ENCODE measurements at regions not wholly inside any gene's neighbourhood (a gene's known extent, or its start where the extent isn't known, plus 50 kb on each side); places are given as distances from the start of the nearest gene placed in this dataset.

GRCh38 chr14:39843881-39844280 is 411.6 kb upstream of the FBXO33 start:
- intact Hi-C loops (cut with micrococcal nuclease): no loop called here
- ChIA-PET CTCF (no interaction called here), POLR2A (ENCODE audit: unreplicated experiment) (no interaction called here)
- no peak overlapping the region for H3K4me3 ChIP-seq (ENCODE audit: low read length)
- H3K36me3 ChIP-seq (ENCODE audit: low read depth, low read length): no peaks in the 10 kb centered on the region
- no peak overlapping the region for H3K27ac ChIP-seq (ENCODE audit: low read length)
- no peaks in the 10 kb centered on the region for H3K9me2 ChIP-seq (replicated peaks; ENCODE audit: low read length)
- no peaks in the 10 kb centered on the region for H3F3A ChIP-seq (ENCODE audit: low read length, unreplicated experiment)
- no peak overlapping the region for H3K9ac ChIP-seq (ENCODE audit: low read length)
- H3K9me3 ChIP-seq (ENCODE audit: low read length): no peaks in the 10 kb centered on the region
- DNase-seq (no peak), ATAC-seq (no peak)
- H3K79me2 ChIP-seq (ENCODE audit: low read length): no peaks in the 10 kb centered on the region
- no peaks in the 10 kb centered on the region for H3K4me1 ChIP-seq (ENCODE audit: insufficient read depth, low read length)
- no peak overlapping the region for H3K4me2 ChIP-seq (ENCODE audit: low read length)
- H2AFZ ChIP-seq (ENCODE audit: low read length): no peak overlapping the region
- BruUV-seq (replicated peaks): no TSS peak
- TF ChIP-seq EZH2 (IDR thresholded peaks at IDR 0.05; ENCODE audit: low read length, unreplicated experiment) (no peak), CTCF (conservative IDR thresholded peaks at IDR 0.05; ENCODE audit: low read depth, low read length) (no peak), EZH2phosphoT487 (IDR thresholded peaks at IDR 0.05; ENCODE audit: borderline replicate concordance, low read length) (no peak)
- H3K27me3 ChIP-seq (ENCODE audit: low read length): no peaks in the 10 kb centered on the region
- no peaks in the 10 kb centered on the region for H4K20me1 ChIP-seq (ENCODE audit: low read length)

GRCh38 chr14:39841088-39841487 is 408.9 kb upstream of the FBXO33 start:
- Histone ChIP-seq H4K20me1 (ENCODE audit: low read length) (no peaks in the 10 kb centered on the region), H3K9ac (ENCODE audit: low read length) (no peak overlapping the region), H3K4me1 (ENCODE audit: insufficient read depth, low read length) (no peaks in the 10 kb centered on the region), H2AFZ (ENCODE audit: low read length) (no peak overlapping the region), H3K4me2 (ENCODE audit: low read length) (no peak overlapping the region), H3F3A (ENCODE audit: low read length, unreplicated experiment) (no peaks in the 10 kb centered on the region), H3K27ac (ENCODE audit: low read length) (no peak overlapping the region), H3K9me3 (ENCODE audit: low read length) (no peaks in the 10 kb centered on the region), H3K27me3 (ENCODE audit: low read length) (peaks cover 3% of the 10 kb centered on the region; the same call in 1 of the 2 replicates), H3K36me3 (ENCODE audit: low read depth, low read length) (no peaks in the 10 kb centered on the region), H3K4me3 (ENCODE audit: low read length) (no peak overlapping the region), H3K9me2 (replicated peaks; ENCODE audit: low read length) (no peaks in the 10 kb centered on the region), H3K79me2 (ENCODE audit: low read length) (no peaks in the 10 kb centered on the region)
- ChIA-PET POLR2A (ENCODE audit: unreplicated experiment) (no interaction called here), CTCF (no interaction called here)
- intact Hi-C loops (cut with micrococcal nuclease): no loop called here
- ATAC-seq (peak; percentile 65), DNase-seq (peak; percentile 35)
- BruUV-seq (replicated peaks): no TSS peak
- TF ChIP-seq CTCF (conservative IDR thresholded peaks at IDR 0.05; ENCODE audit: low read depth, low read length): no peak
- no peak for TF ChIP-seq EZH2 (IDR thresholded peaks at IDR 0.05; ENCODE audit: low read length, unreplicated experiment)
- TF ChIP-seq EZH2phosphoT487 (IDR thresholded peaks at IDR 0.05; ENCODE audit: borderline replicate concordance, low read length): no peak

GRCh38 chr14:39827901-39828655 is 395.8 kb upstream of the FBXO33 start:
- Histone ChIP-seq H3K4me1 (ENCODE audit: insufficient read depth, low read length) (no peaks in the 10 kb centered on the region), H3K9ac (ENCODE audit: low read length) (no peak overlapping the region), H3K9me2 (replicated peaks; ENCODE audit: low read length) (no peaks in the 10 kb centered on the region), H3K27ac (ENCODE audit: low read length) (no peak overlapping the region), H3K4me3 (ENCODE audit: low read length) (no peak overlapping the region), H4K20me1 (ENCODE audit: low read length) (no peaks in the 10 kb centered on the region), H2AFZ (ENCODE audit: low read length) (no peak overlapping the region), H3K4me2 (ENCODE audit: low read length) (no peak overlapping the region), H3K79me2 (ENCODE audit: low read length) (no peaks in the 10 kb centered on the region), H3K9me3 (ENCODE audit: low read length) (no peaks in the 10 kb centered on the region), H3F3A (ENCODE audit: low read length, unreplicated experiment) (no peaks in the 10 kb centered on the region), H3K27me3 (ENCODE audit: low read length) (peaks cover 31% of the 10 kb centered on the region), H3K36me3 (ENCODE audit: low read depth, low read length) (no peaks in the 10 kb centered on the region)
- intact Hi-C loops (cut with micrococcal nuclease): no loop called here
- TF ChIP-seq EZH2 (IDR thresholded peaks at IDR 0.05; ENCODE audit: low read length, unreplicated experiment) (no peak), CTCF (conservative IDR thresholded peaks at IDR 0.05; ENCODE audit: low read depth, low read length) (no peak), EZH2phosphoT487 (IDR thresholded peaks at IDR 0.05; ENCODE audit: borderline replicate concordance, low read length) (no peak)
- ATAC-seq (no peak), DNase-seq (no peak)
- CTCF ChIA-PET: no interaction called here
- no TSS peak for BruUV-seq (replicated peaks)
- POLR2A ChIA-PET (ENCODE audit: unreplicated experiment): no interaction called here
